ENCODE measurements at regions not wholly inside any gene's neighbourhood (a gene's known extent, or its start where the extent isn't known, plus 50 kb on each side); places are given as distances from the start of the nearest gene placed in this dataset.
"Not testable (repeated sequence)": the region's sequence is repeated elsewhere in the genome, so short reads cannot be mapped to it uniquely, and the experiment has no call there.

- Mint-ChIP-seq H3K9me3 (no peaks in the 10 kb centered on the region), H3K4me1 (peaks cover 6% of the 10 kb centered on the region), H3K4me3 (no peak overlapping the region), H3K27ac (no peak overlapping the region), H3K27me3 (no peaks in the 10 kb centered on the region)
- ATAC-seq: no peak
- DNase-seq: no peak
Measured at GRCh38 chr17:14581186-14581830, 280.4 kb downstream of the HS3ST3B1 start.

- Mint-ChIP-seq H3K4me1 (peaks cover 6% of the 10 kb centered on the region), H3K27me3 (no peaks in the 10 kb centered on the region), H3K4me3 (no peak overlapping the region), H3K9me3 (no peaks in the 10 kb centered on the region), H3K27ac (no peak overlapping the region)
- DNase-seq (no peak), ATAC-seq (no peak)
Measured at GRCh38 chr17:14580499-14580898, 279.6 kb downstream of the HS3ST3B1 start.

- no peak for ATAC-seq
- DNase-seq: no peak
- H3K27me3 Mint-ChIP-seq: no peaks in the 10 kb centered on the region
- H3K27ac Mint-ChIP-seq: no peak overlapping the region
- H3K4me1 Mint-ChIP-seq: peaks cover 5% of the 10 kb centered on the region
- no peak overlapping the region for H3K4me3 Mint-ChIP-seq
- H3K9me3 Mint-ChIP-seq: peaks cover 3 to 6% of the 10 kb centered on the region in 2 donors
Measured at GRCh38 chr17:14579716-14580115, 278.8 kb downstream of the HS3ST3B1 start.

GRCh38 chr17:14575471-14575953 lies 274.6 kb downstream of the HS3ST3B1 start:
- DNase-seq: no peak

GRCh38 chr17:14560325-14560724 lies 259.4 kb downstream of the HS3ST3B1 start:
- H3K4me1 Mint-ChIP-seq: peaks cover 12% of the 10 kb centered on the region
- not testable (repeated sequence) for ATAC-seq, H3K4me3 Mint-ChIP-seq, H3K9me3 Mint-ChIP-seq, H3K27me3 Mint-ChIP-seq, DNase-seq, H3K27ac Mint-ChIP-seq

More at GRCh38 chr17:14575471-14575953, 274.6 kb downstream of the HS3ST3B1 start:
- ATAC-seq: no peak
- no peak overlapping the region for H3K4me3 Mint-ChIP-seq
- no peaks in the 10 kb centered on the region for H3K4me1 Mint-ChIP-seq
- H3K27me3 Mint-ChIP-seq: no peaks in the 10 kb centered on the region
- peaks cover 7 to 14% of the 10 kb centered on the region in 2 donors for H3K9me3 Mint-ChIP-seq
- H3K27ac Mint-ChIP-seq: no peak overlapping the region

GRCh38 chr17:14559264-14560119 lies 258.6 kb downstream of the HS3ST3B1 start:
- no peak overlapping the region for H3K4me3 Mint-ChIP-seq
- H3K9me3 Mint-ChIP-seq: no peaks in the 10 kb centered on the region
- H3K27ac Mint-ChIP-seq: no peak overlapping the region
- peaks cover 12% of the 10 kb centered on the region for H3K4me1 Mint-ChIP-seq
- ATAC-seq (no peak), DNase-seq (no peak)
- no peaks in the 10 kb centered on the region for H3K27me3 Mint-ChIP-seq

- Mint-ChIP-seq H3K27ac (no peak overlapping the region), H3K9me3 (no peaks in the 10 kb centered on the region), H3K27me3 (no peaks in the 10 kb centered on the region), H3K4me3 (no peak overlapping the region), H3K4me1 (peaks cover 12% of the 10 kb centered on the region)
- DNase-seq (no peak), ATAC-seq (no peak)
Measured at GRCh38 chr17:14557480-14557879, 256.6 kb downstream of the HS3ST3B1 start.

GRCh38 chr17:14553847-14554246 lies 253.0 kb downstream of the HS3ST3B1 start:
- Mint-ChIP-seq H3K27ac (peak overlapping the region in 1 of 2 donors; percentile 30), H3K27me3 (peaks cover 4% of the 10 kb centered on the region), H3K4me3 (no peak overlapping the region), H3K9me3 (no peaks in the 10 kb centered on the region), H3K4me1 (peaks cover 14% of the 10 kb centered on the region)
- no peak for DNase-seq
- no peak for ATAC-seq

GRCh38 chr17:14552306-14552705 lies 251.4 kb downstream of the HS3ST3B1 start:
- Mint-ChIP-seq H3K4me3 (no peak overlapping the region), H3K4me1 (peaks cover 17% of the 10 kb centered on the region), H3K9me3 (no peaks in the 10 kb centered on the region), H3K27me3 (peaks cover 8% of the 10 kb centered on the region), H3K27ac (no peak overlapping the region)
- no peak for DNase-seq
- ATAC-seq: no peak

GRCh38 chr17:14547556-14547955 lies 246.7 kb downstream of the HS3ST3B1 start:
- peaks cover 8% of the 10 kb centered on the region for H3K27me3 Mint-ChIP-seq
- H3K4me3 Mint-ChIP-seq: no peak overlapping the region
- DNase-seq (no peak), ATAC-seq (no peak)
- peaks cover 26% of the 10 kb centered on the region for H3K4me1 Mint-ChIP-seq
- H3K27ac Mint-ChIP-seq: no peak overlapping the region
- H3K9me3 Mint-ChIP-seq: no peaks in the 10 kb centered on the region

GRCh38 chr17:14547016-14547415 lies 246.1 kb downstream of the HS3ST3B1 start:
- no peaks in the 10 kb centered on the region for H3K9me3 Mint-ChIP-seq
- no peak overlapping the region for H3K27ac Mint-ChIP-seq
- no peak overlapping the region for H3K4me3 Mint-ChIP-seq
- peaks cover 8% of the 10 kb centered on the region for H3K27me3 Mint-ChIP-seq
- ATAC-seq: no peak
- DNase-seq: no peak
- peaks cover 26% of the 10 kb centered on the region for H3K4me1 Mint-ChIP-seq

GRCh38 chr17:14545156-14545906 lies 244.4 kb downstream of the HS3ST3B1 start:
- peak overlapping the region in 1 of 2 donors; percentile 19 for H3K27ac Mint-ChIP-seq
- peaks cover 16% of the 10 kb centered on the region for H3K4me1 Mint-ChIP-seq
- no peak for DNase-seq
- H3K9me3 Mint-ChIP-seq: no peaks in the 10 kb centered on the region
- H3K27me3 Mint-ChIP-seq: peaks cover 8% of the 10 kb centered on the region
- no peak for ATAC-seq
- no peak overlapping the region for H3K4me3 Mint-ChIP-seq

GRCh38 chr17:14541714-14542113 lies 240.8 kb downstream of the HS3ST3B1 start:
- peak overlapping the region in 1 of 2 donors; percentile 76 for H3K27ac Mint-ChIP-seq
- peaks cover 10% of the 10 kb centered on the region for H3K4me1 Mint-ChIP-seq
- no peaks in the 10 kb centered on the region for H3K9me3 Mint-ChIP-seq
- H3K27me3 Mint-ChIP-seq: no peaks in the 10 kb centered on the region
- no peak overlapping the region for H3K4me3 Mint-ChIP-seq
- ATAC-seq (no peak), DNase-seq (no peak)

- Mint-ChIP-seq H3K27me3 (no peaks in the 10 kb centered on the region), H3K27ac (no peak overlapping the region), H3K4me3 (no peak overlapping the region), H3K9me3 (peaks cover 0 to 1% of the 10 kb centered on the region in 2 donors), H3K4me1 (no peaks in the 10 kb centered on the region)
- ATAC-seq (no peak), DNase-seq (no peak)
Measured at GRCh38 chr17:14539801-14540200, 238.9 kb downstream of the HS3ST3B1 start.

GRCh38 chr17:14532242-14532641 lies 231.4 kb downstream of the HS3ST3B1 start:
- not testable (repeated sequence) for ATAC-seq, H3K4me1 Mint-ChIP-seq
- peak overlapping the region in 1 of 2 donors; percentile 34 for H3K27ac Mint-ChIP-seq

More at GRCh38 chr17:14532242-14532641, 231.4 kb downstream of the HS3ST3B1 start:
- H3K9me3 Mint-ChIP-seq: peaks cover 24 to 35% of the 10 kb centered on the region in 2 donors
- H3K27me3 Mint-ChIP-seq, H3K4me3 Mint-ChIP-seq, DNase-seq: not testable (repeated sequence)

All from stimulated activated naive CD8-positive, alpha-beta T cell treated with anti-CD3 and anti-CD28 coated beads, Interleukin-15, amount 100 ng/mL, for 72 hours (primary cell).